ENCODE measurements at regions not wholly inside any gene's neighbourhood (a gene's known extent, or its start where the extent isn't known, plus 50 kb on each side); places are given as distances from the start of the nearest gene placed in this dataset.

DNA sequence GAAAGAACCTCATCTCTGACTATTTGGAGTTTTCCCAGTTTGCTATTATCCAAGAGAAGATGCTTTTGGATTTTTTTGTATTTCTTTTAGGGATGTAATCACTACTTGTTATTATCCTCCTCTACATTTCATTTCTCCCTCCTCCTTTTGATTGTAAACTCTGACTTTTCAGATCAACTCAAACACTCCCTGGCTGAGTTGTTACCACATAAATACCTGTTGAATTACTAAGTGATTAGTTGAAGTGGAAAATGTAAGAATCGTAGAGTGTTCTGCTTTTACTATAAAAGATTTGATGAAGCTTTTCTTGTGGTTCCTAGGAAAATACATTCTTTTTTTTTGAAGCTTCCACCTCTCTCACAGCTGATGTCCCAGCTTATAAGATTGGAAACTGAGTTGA, 164.1 kb upstream of the C1GALT1 start:
- TF ChIP-seq, protein P1, sequence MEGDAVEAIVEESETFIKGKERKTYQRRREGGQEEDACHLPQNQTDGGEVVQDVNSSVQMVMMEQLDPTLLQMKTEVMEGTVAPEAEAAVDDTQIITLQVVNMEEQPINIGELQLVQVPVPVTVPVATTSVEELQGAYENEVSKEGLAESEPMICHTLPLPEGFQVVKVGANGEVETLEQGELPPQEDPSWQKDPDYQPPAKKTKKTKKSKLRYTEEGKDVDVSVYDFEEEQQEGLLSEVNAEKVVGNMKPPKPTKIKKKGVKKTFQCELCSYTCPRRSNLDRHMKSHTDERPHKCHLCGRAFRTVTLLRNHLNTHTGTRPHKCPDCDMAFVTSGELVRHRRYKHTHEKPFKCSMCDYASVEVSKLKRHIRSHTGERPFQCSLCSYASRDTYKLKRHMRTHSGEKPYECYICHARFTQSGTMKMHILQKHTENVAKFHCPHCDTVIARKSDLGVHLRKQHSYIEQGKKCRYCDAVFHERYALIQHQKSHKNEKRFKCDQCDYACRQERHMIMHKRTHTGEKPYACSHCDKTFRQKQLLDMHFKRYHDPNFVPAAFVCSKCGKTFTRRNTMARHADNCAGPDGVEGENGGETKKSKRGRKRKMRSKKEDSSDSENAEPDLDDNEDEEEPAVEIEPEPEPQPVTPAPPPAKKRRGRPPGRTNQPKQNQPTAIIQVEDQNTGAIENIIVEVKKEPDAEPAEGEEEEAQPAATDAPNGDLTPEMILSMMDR (IDR thresholded peaks at IDR 0.05; ENCODE audit: poor library complexity) = no peak
- TF ChIP-seq EZH2phosphoT487 (IDR thresholded peaks at IDR 0.05; ENCODE audit: low read depth, severe bottlenecking, unreplicated experiment) (no peak), EZH2 (IDR thresholded peaks at IDR 0.05; ENCODE audit: borderline replicate concordance) (no peak)
